GM18505 (cell line): ENCODE measurements at regions not wholly inside any gene's neighbourhood (a gene's known extent, or its start where the extent isn't known, plus 50 kb on each side); places are given as distances from the start of the nearest gene placed in this dataset.

ENCODE experiments used
- ATAC-seq: cut with Tn5 transposase; IDR thresholded peaks from one replicate; pipeline ENCODE4 v1.9.1; 2021; ENCODE audit not compliant: unreplicated experiment
- POLR2A ChIP-seq: IDR thresholded peaks from 4 replicates; pipeline ENCODE4 v1.6.1; 2011; ENCODE audit warnings: borderline replicate concordance; ENCODE audit not compliant: insufficient read depth, insufficient read length; ENCODE audit errors: extremely low read depth

DNA sequence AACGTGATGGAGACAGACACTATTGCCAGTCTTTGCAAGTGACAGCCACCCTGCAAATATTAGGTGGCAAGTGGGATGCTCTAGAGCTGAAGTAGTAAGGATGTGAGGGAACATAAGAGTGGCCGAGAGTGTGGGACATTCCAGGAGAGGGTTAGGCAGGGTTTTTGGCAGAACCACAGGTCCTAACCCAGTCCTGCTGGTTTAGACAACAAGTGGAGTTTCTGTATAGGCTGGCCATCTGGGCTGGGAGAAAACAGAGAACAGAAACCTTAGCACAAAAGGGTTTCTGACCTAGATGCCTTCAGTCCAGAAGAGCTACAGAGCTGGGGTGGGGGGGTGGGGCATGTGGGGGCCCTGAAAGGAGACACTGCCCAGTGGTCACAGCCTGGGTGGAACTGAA, 107.4 kb downstream of the TMEM174 start:
- ATAC-seq, result no peak
- no peak for TF ChIP-seq POLR2A

DNA sequence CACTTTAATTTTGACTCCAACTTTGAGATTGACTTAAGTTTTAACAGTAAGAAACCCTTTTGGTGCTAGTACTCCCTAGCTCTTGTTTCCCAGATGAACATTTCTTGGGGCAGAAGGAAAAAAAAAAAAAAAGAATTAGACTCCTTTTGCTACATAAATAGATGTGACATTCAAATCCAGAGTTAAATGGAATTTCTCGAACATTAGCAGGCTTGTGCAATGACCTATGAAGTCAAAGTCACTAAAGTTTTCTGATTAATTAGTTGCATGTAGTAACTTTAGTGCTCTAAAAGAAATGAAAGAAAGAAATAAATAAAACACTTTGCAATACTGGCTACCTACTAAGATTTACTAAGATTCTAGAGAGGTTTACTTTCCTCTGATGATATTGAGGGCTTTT, 106.8 kb downstream of the TMEM174 start:
- no peak for TF ChIP-seq POLR2A
- ATAC-seq, result no peak

DNA sequence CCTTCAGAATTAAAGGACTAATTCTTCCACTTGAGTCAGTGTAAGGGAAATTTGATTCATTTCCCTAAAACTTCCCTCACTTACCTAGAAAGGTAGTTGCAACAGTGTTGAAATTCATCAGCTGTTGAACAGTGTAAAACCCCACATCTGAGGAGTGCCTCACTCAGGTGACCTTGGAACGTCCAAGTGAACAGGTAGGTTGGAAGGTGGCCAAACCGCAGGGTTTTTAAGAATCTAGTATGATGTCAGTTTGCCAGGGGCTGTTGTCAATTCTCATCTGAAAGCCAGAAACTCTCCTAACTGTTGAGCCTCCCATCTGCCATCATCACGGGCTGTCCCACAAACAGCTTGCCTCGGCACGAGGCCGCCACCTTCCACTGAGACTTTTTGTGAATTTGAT, 105.7 kb downstream of the TMEM174 start:
- ATAC-seq, result no peak
- TF ChIP-seq POLR2A, result no peak

DNA sequence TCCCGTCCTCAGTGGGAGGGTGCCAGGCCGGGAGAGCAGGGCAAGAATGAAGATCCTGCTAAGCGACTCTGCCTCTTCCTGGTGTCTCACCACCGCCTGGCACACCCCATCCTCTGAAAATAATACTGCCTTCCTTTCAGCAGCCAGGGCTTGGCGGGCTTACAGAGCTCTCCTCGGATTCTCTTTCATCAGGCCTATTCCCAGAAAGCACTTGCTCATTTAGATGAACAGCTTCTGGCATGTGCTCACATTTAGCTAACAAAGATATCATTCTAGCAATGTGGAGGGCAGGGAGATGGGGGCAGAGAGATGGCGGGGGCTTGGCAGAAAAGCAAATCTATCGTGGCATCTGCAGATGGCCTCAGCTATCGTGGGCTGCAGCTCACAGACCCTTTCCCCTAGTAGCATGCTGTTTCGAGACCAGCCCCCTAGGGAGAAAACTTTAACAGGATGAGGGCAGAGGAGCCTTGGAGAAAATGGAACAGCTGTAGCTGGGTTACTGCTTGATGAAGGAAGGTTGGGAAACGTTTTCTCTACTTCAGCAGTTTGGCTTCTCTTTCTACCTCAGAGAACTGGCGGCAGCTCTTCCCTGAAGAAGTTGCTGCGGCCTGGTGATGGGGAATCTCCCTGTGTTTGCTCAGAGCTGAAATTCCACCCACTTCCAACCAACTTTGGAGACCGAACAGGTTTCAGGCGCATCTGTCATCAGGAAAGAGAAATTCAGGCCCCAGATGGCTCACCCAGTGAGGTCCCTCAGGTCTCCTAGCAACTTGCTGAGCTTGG, 102.1 kb downstream of the TMEM174 start:
- no peak for ATAC-seq
- no peak for TF ChIP-seq POLR2A

DNA sequence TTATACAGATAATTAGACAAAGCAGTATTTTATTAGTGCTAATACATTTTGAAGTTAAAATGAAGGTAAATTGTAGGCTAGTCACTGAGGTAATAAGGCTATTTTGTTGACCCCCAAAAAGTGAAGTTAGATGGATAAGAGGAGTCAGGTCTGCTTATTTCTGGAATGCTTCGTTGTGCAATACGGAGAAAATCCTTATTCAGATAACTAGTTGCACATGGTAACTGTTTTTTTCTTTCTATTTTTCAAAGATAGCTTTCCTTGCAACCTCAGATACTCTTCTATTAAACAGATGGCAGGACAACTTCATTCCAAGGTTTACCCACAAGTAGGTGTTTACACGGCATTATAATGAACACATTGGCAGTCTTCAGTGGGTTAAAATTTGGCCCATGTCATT, 101.1 kb downstream of the TMEM174 start:
- ATAC-seq, result no peak
- TF ChIP-seq POLR2A, result no peak

DNA sequence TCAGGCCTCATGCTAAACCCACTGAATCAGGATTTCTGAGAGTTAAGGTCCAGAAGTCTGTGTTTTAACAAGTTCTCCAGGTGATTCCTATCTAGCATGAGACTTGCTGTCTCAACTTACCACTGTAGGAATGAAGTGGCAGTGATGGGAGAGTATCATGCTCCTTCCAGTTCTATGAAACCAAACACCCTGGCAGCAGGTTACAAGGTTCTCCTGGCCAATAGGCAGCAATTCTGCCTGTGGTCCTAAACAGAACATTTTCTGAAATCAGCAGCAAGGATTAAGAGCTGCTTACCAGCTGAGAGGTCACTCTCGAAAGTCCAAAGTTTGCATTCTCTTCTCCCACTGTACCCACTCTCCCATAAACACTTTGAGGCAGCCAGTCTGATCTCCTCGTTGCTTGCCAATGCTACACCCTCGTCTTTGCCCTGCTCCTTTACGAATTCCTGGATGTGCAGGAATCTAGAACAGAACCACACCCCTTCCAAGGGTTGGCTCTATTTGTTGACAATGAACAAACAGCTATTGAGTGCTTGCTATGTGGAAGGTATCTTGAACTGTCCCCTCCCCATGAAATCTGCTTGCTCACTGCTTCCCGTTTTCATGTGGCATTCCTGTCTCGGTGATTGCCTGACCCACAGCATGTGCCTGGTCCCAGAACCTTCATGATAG, 100.5 kb downstream of the TMEM174 start:
- no peak for ATAC-seq
- no peak for TF ChIP-seq POLR2A

DNA sequence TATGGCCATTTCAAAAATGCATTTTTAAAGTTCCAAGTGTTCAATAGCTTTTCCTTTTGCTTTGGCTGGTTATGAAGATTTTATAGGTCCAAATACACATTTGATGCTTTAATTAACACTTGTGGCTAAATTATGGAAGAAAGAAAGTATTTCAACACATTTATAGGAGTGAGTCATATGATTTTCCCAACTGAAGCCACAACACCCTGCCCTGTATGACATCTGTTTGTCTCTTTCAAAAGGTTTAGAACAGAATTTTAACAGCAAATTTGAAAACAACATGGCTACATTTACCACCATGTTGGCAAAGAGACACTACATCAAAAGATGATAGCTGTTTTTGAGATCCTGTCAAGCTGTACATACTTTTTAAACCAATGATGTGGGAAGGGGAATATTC, 99.4 kb downstream of the TMEM174 start:
- no peak for ATAC-seq
- no peak for TF ChIP-seq POLR2A

DNA sequence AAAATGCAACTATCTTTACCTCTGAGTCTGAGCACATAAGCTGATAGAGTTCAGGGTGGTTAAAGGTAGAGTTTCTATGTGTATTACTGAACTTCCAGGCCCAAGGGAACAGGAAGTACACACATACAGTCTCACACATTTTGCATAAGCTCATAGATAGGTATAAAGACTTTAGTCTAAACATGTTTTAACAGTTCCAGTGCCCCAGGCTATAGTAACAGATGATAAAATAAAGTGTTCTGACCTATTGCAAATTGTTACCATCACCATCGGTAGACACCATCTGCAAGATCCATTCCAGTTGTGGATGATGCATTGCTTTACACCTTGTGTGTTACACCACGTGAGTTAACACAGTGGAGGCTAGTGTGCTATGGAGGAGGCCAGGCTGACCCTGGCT, 95.8 kb downstream of the TMEM174 start:
- ATAC-seq, result no peak
- no peak for TF ChIP-seq POLR2A

DNA sequence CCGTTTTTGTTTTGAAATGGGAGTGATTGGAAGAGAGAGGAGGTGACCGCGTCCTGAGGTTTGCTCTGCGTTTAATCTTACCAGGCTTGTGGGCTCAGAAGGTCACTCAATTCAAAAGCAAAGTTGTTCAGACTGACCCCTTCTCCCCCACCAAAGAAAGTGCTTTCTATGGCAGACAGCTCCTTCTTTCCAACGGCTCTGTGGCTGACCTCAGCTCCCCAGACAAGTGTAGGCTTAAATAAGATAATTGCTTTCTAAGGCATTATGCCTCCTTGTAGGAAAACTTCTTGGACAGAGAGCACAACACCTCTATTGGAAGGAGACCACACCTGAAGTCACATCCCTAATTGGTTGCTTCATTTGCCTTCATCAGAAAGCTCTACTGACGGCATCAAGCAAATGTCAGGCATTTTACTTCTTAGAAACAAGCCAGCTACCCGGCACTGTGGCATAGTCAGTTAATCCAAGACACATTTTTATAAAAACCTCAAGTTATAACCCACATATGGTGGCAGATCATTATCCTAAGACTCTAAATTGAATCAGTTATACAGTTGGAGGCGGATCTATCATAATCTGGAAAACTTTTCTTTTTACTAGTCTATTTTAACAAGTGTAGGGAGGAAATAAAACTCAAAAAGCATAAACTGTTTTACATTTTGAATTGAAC, 94.9 kb downstream of the TMEM174 start:
- ATAC-seq, result no peak

DNA sequence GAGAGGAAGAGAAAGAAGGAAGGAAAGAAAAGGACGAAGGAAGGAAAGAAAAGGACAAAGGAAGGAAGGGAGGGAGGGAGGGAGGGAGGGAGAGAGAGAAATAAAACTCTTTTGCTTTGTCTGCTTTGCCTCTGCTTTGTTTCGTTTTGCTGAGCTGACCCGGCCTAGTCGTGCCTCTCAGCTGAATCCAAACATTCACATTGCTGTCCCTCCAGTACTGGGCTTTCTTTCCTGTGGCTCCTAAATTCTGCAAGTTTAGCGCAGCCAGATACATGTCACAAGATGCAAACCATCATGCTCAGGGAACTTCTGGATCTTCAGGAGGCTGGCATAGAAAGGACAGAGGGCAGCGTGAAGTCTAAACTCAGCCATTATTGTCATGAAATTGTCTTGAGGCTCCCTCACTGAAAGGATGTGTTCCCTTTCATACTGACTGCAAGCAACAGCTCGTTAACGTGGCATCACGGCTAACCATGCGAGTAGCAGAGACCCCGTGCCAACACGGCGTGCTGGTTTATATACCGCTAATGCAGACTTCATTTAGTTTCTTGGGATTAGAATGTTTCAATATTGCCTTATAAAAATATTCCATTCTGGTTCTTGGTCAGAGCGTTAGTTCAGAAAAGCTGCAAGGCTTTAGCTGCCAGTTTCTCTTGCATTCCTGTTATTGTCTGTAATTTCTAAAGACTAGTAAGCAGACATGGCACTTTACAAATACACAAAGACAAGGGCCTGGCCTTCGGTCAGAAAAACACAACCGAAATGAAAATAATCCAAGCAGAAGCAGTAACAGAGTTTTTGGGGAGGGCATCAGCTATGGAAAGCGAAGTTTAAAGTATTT, 94.2 kb downstream of the TMEM174 start:
- ATAC-seq, result no peak
- no peak for TF ChIP-seq POLR2A

More for the DNA sequence above, 94.9 kb downstream of the TMEM174 start:
- no peak for TF ChIP-seq POLR2A

DNA sequence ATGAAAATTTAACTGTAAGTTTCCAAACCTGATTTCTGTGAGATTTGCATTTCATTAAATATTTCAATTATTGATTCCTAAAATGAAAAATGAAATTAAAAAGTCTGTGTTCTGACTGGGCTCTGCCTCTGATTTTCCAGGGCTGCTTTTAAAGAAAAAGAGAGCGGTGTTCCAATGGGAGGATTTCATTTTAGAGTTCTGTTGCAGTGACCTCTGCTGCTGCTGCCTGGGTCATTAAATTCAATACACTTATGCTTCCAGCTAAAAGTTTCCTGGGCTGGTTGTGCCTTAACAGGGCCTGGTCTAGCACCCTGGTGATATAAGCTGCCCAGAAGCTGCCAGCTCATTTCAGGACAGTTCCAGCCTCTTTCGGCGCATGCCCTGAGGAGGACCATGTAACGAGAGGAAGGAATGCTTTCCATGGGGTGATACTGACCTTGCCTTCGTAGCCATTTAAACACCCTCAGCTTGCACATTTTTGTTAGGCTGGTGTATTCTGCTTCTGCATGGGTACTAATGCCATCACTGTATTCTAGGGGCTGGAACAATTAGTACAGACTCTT, 93.3 kb downstream of the TMEM174 start:
- ATAC-seq, result no peak
- no peak for TF ChIP-seq POLR2A

DNA sequence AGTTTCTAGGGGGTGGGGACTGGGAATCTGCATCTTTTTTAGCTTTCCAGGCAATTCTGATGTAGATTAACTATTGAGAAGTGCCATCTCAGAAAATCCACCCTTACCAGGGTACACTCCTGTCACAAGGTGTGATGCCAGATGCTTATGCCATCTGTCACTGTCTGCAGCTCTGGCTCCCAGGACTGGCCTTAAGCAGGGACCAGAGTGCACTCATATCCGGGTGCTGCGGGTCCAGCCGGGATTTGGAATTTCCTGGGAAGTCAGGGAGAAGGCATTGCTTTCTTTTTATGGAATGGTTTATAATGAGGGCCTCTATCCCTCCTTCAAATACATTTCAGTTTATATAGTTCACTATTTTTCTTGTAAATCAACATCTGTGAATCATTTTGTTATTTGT, 92.6 kb downstream of the TMEM174 start:
- ATAC-seq, result no peak
- TF ChIP-seq POLR2A, result no peak

DNA sequence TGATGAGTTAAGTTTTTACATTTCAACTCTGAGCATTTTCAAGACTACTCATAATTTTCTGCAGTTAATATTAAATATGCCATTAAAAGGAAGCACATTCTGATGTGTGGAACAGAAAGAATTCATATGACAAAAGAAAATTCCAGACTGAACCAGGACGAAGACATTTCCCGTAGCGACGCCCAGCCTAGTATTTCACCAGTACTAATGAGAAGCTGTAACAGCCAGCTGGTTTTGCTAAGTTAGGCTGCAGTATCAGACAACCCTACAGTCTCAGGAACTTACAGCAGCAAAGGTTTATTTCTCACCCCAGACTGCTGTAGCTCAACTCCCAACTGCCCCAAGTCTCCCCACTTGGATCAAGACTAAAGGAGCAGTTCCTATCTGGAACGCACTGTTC, 91.6 kb downstream of the TMEM174 start:
- no peak for ATAC-seq
- no peak for TF ChIP-seq POLR2A
